AG09319 (cell line): ENCODE measurements at regions not wholly inside any gene's neighbourhood (a gene's known extent, or its start where the extent isn't known, plus 50 kb on each side); places are given as distances from the start of the nearest gene placed in this dataset.

ENCODE experiments used
- DNase-seq: peaks from one replicate; pipeline ENCODE4 v3.0.0-alpha.2; 2010; ENCODE audit warnings: low read depth; ENCODE audit errors: extremely low read depth
- CTCF ChIP-seq: IDR thresholded peaks from 2 replicates; pipeline ENCODE4 v1.5.1; 2011; ENCODE audit warnings: low read depth, mild to moderate bottlenecking, inconsistent platforms, low read length, moderate library complexity

- TF ChIP-seq CTCF: no peak
- DNase-seq: no peak
Measured at GRCh38 chr4:132934911-132935310, 214.2 kb upstream of the PCDH10 start.

- DNase-seq: no peak
- TF ChIP-seq CTCF: no peak
Measured at GRCh38 chr4:132955146-132955545, 193.9 kb upstream of the PCDH10 start.

- no peak for DNase-seq
- TF ChIP-seq CTCF: no peak
Measured at GRCh38 chr4:132956962-132957361, 192.1 kb upstream of the PCDH10 start.

- DNase-seq: no peak
- no peak for TF ChIP-seq CTCF
Measured at GRCh38 chr4:132958457-132959263, 190.4 kb upstream of the PCDH10 start.

- no peak for DNase-seq
- no peak for TF ChIP-seq CTCF
Measured at GRCh38 chr4:132981611-132982010, 167.5 kb upstream of the PCDH10 start.

- no peak for TF ChIP-seq CTCF
- no peak for DNase-seq
Measured at GRCh38 chr4:132982151-132982550, 166.9 kb upstream of the PCDH10 start.

- DNase-seq: no peak
- TF ChIP-seq CTCF: no peak
Measured at GRCh38 chr4:132991111-132991510, 158.0 kb upstream of the PCDH10 start.
